Activated naive CD4-positive, alpha-beta T cell treated with anti-CD3 and anti-CD28 coated beads, Interleukin-2, amount 50 U/mL, for 72 hours (primary cell): ENCODE measurements at regions not wholly inside any gene's neighbourhood (a gene's known extent, or its start where the extent isn't known, plus 50 kb on each side); places are given as distances from the start of the nearest gene placed in this dataset.
"Not testable (repeated sequence)": the region's sequence is repeated elsewhere in the genome, so short reads cannot be mapped to it uniquely, and the experiment has no call there.

Experiments used
- ATAC-seq, 2 donors: fragments of 150-1000 bp; cut with Tn5 transposase; 2 replicates each; pipeline ENCODE4 v1.10.0; 2021; ENCODE audit warnings: mild to moderate bottlenecking in 2 of 2, moderate library complexity in 2 of 2
- DNase-seq, 2 donors: peaks; one replicate each; pipeline ENCODE4 v3.0.0; 2021 to 2022; ENCODE audit warnings: low spot score in 2 of 2
- H3K27ac Mint-ChIP-seq, 2 donors: one replicate each; pipeline ENCODE4 v1.8.0; 2022; ENCODE audit warnings: mild to moderate bottlenecking in 2 of 2, mixed read lengths in 2 of 2
- H3K36me3 Mint-ChIP-seq, 2 donors: one replicate each; pipeline ENCODE4 v1.8.0; 2022; ENCODE audit warnings: mixed read lengths in 2 of 2
- H3K9me3 Mint-ChIP-seq, 2 donors: one replicate each; pipeline ENCODE4 v1.8.0; 2022; ENCODE audit warnings: mixed read lengths in 2 of 2

- ATAC-seq, result no peak
Observed at GRCh38 chr3:163504974-163505373, 1573.3 kb downstream of the SI start.

GRCh38 chr3:163499736-163500219 is 1578.5 kb downstream of the SI start:
- ATAC-seq, H3K27ac Mint-ChIP-seq, H3K36me3 Mint-ChIP-seq, H3K9me3 Mint-ChIP-seq, DNase-seq: not testable (repeated sequence)

More at GRCh38 chr3:163504974-163505373, 1573.3 kb downstream of the SI start:
- Mint-ChIP-seq H3K36me3 (no peaks in the 10 kb centered on the region), H3K27ac (no peak overlapping the region), H3K9me3 (peaks cover 3 to 6% of the 10 kb centered on the region in 2 donors)
- no peak for DNase-seq

GRCh38 chr3:163498842-163499735 is 1579.2 kb downstream of the SI start:
- not testable (repeated sequence) for H3K9me3 Mint-ChIP-seq, DNase-seq, ATAC-seq

GRCh38 chr3:163491714-163492113 is 1586.6 kb downstream of the SI start:
- Mint-ChIP-seq H3K9me3 (peaks cover 9 to 14% of the 10 kb centered on the region in 2 donors), H3K27ac (no peak overlapping the region), H3K36me3 (no peaks in the 10 kb centered on the region)
- DNase-seq (no peak), ATAC-seq (no peak)

More at GRCh38 chr3:163498842-163499735, 1579.2 kb downstream of the SI start:
- H3K27ac Mint-ChIP-seq, H3K36me3 Mint-ChIP-seq: not testable (repeated sequence)

- H3K27ac Mint-ChIP-seq, result no peak overlapping the region
- DNase-seq (peak in 1 of 2 donors; percentile 16), ATAC-seq (peak in 1 of 2 donors; percentile 50)
Observed at GRCh38 chr3:163490119-163490518, 1588.2 kb downstream of the SI start.

GRCh38 chr3:163482695-163483094 is 1595.6 kb downstream of the SI start:
- DNase-seq (no peak), ATAC-seq (no peak)
- H3K9me3 Mint-ChIP-seq, result peaks cover 0 to 10% of the 10 kb centered on the region in 2 donors
- H3K27ac Mint-ChIP-seq, result no peak overlapping the region
- H3K36me3 Mint-ChIP-seq, result no peaks in the 10 kb centered on the region

More at GRCh38 chr3:163490119-163490518, 1588.2 kb downstream of the SI start:
- peaks cover 9 to 14% of the 10 kb centered on the region in 2 donors for H3K9me3 Mint-ChIP-seq
- H3K36me3 Mint-ChIP-seq, result no peaks in the 10 kb centered on the region

- H3K36me3 Mint-ChIP-seq, result no peaks in the 10 kb centered on the region
- H3K9me3 Mint-ChIP-seq, result peaks cover 0 to 10% of the 10 kb centered on the region in 2 donors
- ATAC-seq (no peak), DNase-seq (no peak)
- no peak overlapping the region for H3K27ac Mint-ChIP-seq
Observed at GRCh38 chr3:163481738-163482137, 1596.6 kb downstream of the SI start.

GRCh38 chr3:163476179-163476578 is 1602.1 kb downstream of the SI start:
- DNase-seq, result no peak
- H3K27ac Mint-ChIP-seq, result no peak overlapping the region
- no peaks in the 10 kb centered on the region for H3K36me3 Mint-ChIP-seq
- H3K9me3 Mint-ChIP-seq, result peaks cover 0 to 4% of the 10 kb centered on the region in 2 donors
- ATAC-seq, result no peak

GRCh38 chr3:163474766-163475165 is 1603.5 kb downstream of the SI start:
- ATAC-seq, result no peak
- DNase-seq, result no peak
- Mint-ChIP-seq H3K9me3 (peaks cover 0 to 4% of the 10 kb centered on the region in 2 donors), H3K36me3 (no peaks in the 10 kb centered on the region), H3K27ac (no peak overlapping the region)

- no peak for ATAC-seq
- Mint-ChIP-seq H3K9me3 (peaks cover 10 to 13% of the 10 kb centered on the region in 2 donors), H3K27ac (no peak overlapping the region), H3K36me3 (peaks cover 0 to 4% of the 10 kb centered on the region in 2 donors)
- DNase-seq, result no peak
Observed at GRCh38 chr3:163468531-163469335, 1609.6 kb downstream of the SI start.

- H3K27ac Mint-ChIP-seq, result no peak overlapping the region
- peaks cover 5% of the 10 kb centered on the region in 2 donors for H3K9me3 Mint-ChIP-seq
- no peaks in the 10 kb centered on the region for H3K36me3 Mint-ChIP-seq
- no peak for ATAC-seq
- no peak for DNase-seq
Observed at GRCh38 chr3:163462446-163462845, 1615.8 kb downstream of the SI start.

- Mint-ChIP-seq H3K36me3 (no peaks in the 10 kb centered on the region), H3K9me3 (peaks cover 7 to 24% of the 10 kb centered on the region in 2 donors), H3K27ac (no peak overlapping the region)
- ATAC-seq, result no peak
- no peak for DNase-seq
Observed at GRCh38 chr3:163450698-163451097, 1627.6 kb downstream of the SI start.

- ATAC-seq, result no peak
Observed at GRCh38 chr3:163438760-163439159, 1639.5 kb downstream of the SI start.

GRCh38 chr3:163422671-163423070 is 1655.6 kb downstream of the SI start:
- Mint-ChIP-seq H3K27ac (no peak overlapping the region), H3K36me3 (no peaks in the 10 kb centered on the region), H3K9me3 (peaks cover 5 to 19% of the 10 kb centered on the region in 2 donors)
- ATAC-seq (no peak), DNase-seq (no peak)

More at GRCh38 chr3:163438760-163439159, 1639.5 kb downstream of the SI start:
- Mint-ChIP-seq H3K27ac (no peak overlapping the region), H3K9me3 (peaks cover 5 to 8% of the 10 kb centered on the region in 2 donors), H3K36me3 (peaks cover 0 to under 1% of the 10 kb centered on the region in 2 donors)
- no peak for DNase-seq

GRCh38 chr3:163391407-163392181 is 1686.7 kb downstream of the SI start:
- no peak for DNase-seq

GRCh38 chr3:163384383-163384782 is 1693.9 kb downstream of the SI start:
- DNase-seq, result no peak
- ATAC-seq, result no peak
- Mint-ChIP-seq H3K36me3 (no peaks in the 10 kb centered on the region), H3K27ac (no peak overlapping the region), H3K9me3 (no peaks in the 10 kb centered on the region)

More at GRCh38 chr3:163391407-163392181, 1686.7 kb downstream of the SI start:
- Mint-ChIP-seq H3K27ac (no peak overlapping the region), H3K9me3 (peaks cover 4 to 17% of the 10 kb centered on the region in 2 donors), H3K36me3 (no peaks in the 10 kb centered on the region)
- ATAC-seq, result no peak
